PC-9 (cell line): ENCODE measurements at regions not wholly inside any gene's neighbourhood (a gene's known extent, or its start where the extent isn't known, plus 50 kb on each side); places are given as distances from the start of the nearest gene placed in this dataset.

Source experiments
- BruUV-seq: library from RNA; stranded (reverse); fragments of 400-500 nt; replicated peaks from 2 replicates; lab custom pipeline; 2021; lab: Mats Ljungman, UMichigan
- CTCF ChIA-PET: fragments of 300-600 bp; sonication (Branson Sonifier 250); formaldehyde crosslinking; loops from one replicate; lab custom pipeline; 2022; ENCODE audit warnings: antibody characterized with exemption; lab: Charles Lee
- POLR2A ChIA-PET: fragments of 300-600 bp; sonication (Branson Sonifier 250); formaldehyde crosslinking; loops from one replicate; lab custom pipeline; 2022; ENCODE audit warnings: antibody characterized with exemption; ENCODE audit not compliant: unreplicated experiment; lab: Charles Lee
- DNase-seq, 2 experiments: peaks; one replicate each; pipeline versions ENCODE4 v3.0.0 to v3.0.0-alpha.2; 2015 to 2022; ENCODE audit warnings: mixed read lengths in 1 of 2
- H2AFZ ChIP-seq: fragments of 200-600 bp; sonication (generic); 2 replicates; pipeline ENCODE4 v1.8.1; 2017; ENCODE audit warnings: antibody characterized with exemption
- H3F3A ChIP-seq: fragments of 200-600 bp; sonication (generic); 2 replicates; pipeline ENCODE4 v1.8.1; 2017; ENCODE audit warnings: antibody characterized with exemption, mild to moderate bottlenecking, low read depth; ENCODE audit not compliant: insufficient read depth
- H3K27ac ChIP-seq: fragments of 200-600 bp; sonication (generic); 2 replicates; pipeline ENCODE4 v1.6.1; 2016; ENCODE audit warnings: mixed run types
- H3K27me3 ChIP-seq: fragments of 200-600 bp; sonication (generic); 2 replicates; pipeline ENCODE4 v1.6.1; 2016; ENCODE audit warnings: low read depth, mixed run types; ENCODE audit not compliant: insufficient read depth
- H3K36me3 ChIP-seq: fragments of 200-600 bp; sonication (generic); 2 replicates; pipeline ENCODE4 v1.6.1; 2016; ENCODE audit warnings: low read depth, mixed run types
- H3K4me1 ChIP-seq: fragments of 200-600 bp; sonication (generic); replicated peaks from 2 replicates; pipeline ENCODE4 v1.6.1; 2016; ENCODE audit warnings: mixed run types; ENCODE audit not compliant: insufficient read depth
- H3K4me2 ChIP-seq: fragments of 200-600 bp; sonication (generic); 2 replicates; pipeline ENCODE4 v1.6.1; 2017; ENCODE audit warnings: mixed run types
- H3K4me3 ChIP-seq: fragments of 200-600 bp; sonication (generic); 2 replicates; pipeline ENCODE4 v1.6.1; 2016; ENCODE audit warnings: mixed run types
- H3K79me2 ChIP-seq: fragments of 200-600 bp; sonication (generic); 2 replicates; pipeline ENCODE4 v1.6.1; 2017; ENCODE audit warnings: low read depth, mixed run types
- H3K9me2 ChIP-seq: fragments of 200-600 bp; sonication (generic); 2 replicates; pipeline ENCODE4 v1.8.1; 2017; ENCODE audit warnings: mild to moderate bottlenecking; ENCODE audit not compliant: insufficient read depth
- H3K9me3 ChIP-seq: fragments of 200-600 bp; sonication (generic); 2 replicates; pipeline ENCODE4 v1.8.1; 2016; ENCODE audit warnings: low read depth; ENCODE audit not compliant: insufficient read depth
- H4K20me1 ChIP-seq: fragments of 200-600 bp; sonication (generic); 2 replicates; pipeline ENCODE4 v1.8.1; 2017; ENCODE audit not compliant: insufficient read depth
- CTCF ChIP-seq: fragments of 200-600 bp; sonication (generic); conservative IDR thresholded peaks from 2 replicates; pipeline ENCODE4 v1.6.1; 2017; ENCODE audit warnings: mixed run types, antibody characterized with exemption, mild to moderate bottlenecking, moderate library complexity
- EZH2 ChIP-seq: fragments of 200-600 bp; sonication (generic); IDR thresholded peaks from 2 replicates; pipeline ENCODE4 v1.8.0; 2017; ENCODE audit warnings: antibody characterized with exemption, low read depth
- intact Hi-C: fragments of 100-400 bp; cut with micrococcal nuclease; formaldehyde crosslinking; loops from one replicate; pipeline ENCODE4 v1.10.0; 2022; ENCODE audit not compliant: unreplicated experiment

GRCh38 chr4:123904882-123905281 lies 508.3 kb downstream of the SPRY1 start:
- POLR2A ChIA-PET: no interaction called here
- Histone ChIP-seq H3K27ac (no peak overlapping the region), H3K4me2 (no peak overlapping the region), H3K36me3 (no peaks in the 10 kb centered on the region), H3K9me2 (peaks cover 3% of the 10 kb centered on the region; the same call in 1 of the 2 replicates), H3K9me3 (no peaks in the 10 kb centered on the region), H3K4me3 (no peak overlapping the region), H3K4me1 (no peaks in the 10 kb centered on the region), H4K20me1 (no peaks in the 10 kb centered on the region), H2AFZ (no peak overlapping the region), H3F3A (no peaks in the 10 kb centered on the region), H3K27me3 (no peaks in the 10 kb centered on the region), H3K79me2 (no peaks in the 10 kb centered on the region)
- intact Hi-C loops: no loop called here
- TF ChIP-seq CTCF: no peak
- TF ChIP-seq EZH2: no peak
- CTCF ChIA-PET: no interaction called here
- no TSS peak for BruUV-seq
- no peak for DNase-seq

- H3K27ac ChIP-seq: no peak overlapping the region
- 0 out of 2 replicates have a peak, but pooled peaks cover 2% of the 10 kb centered on the region for H3K9me2 ChIP-seq
- H2AFZ ChIP-seq: peak overlapping the region; percentile 41; the same call in 1 of the 2 replicates
- H3F3A ChIP-seq: no peaks in the 10 kb centered on the region
- H3K4me3 ChIP-seq: no peak overlapping the region
- H3K9me3 ChIP-seq: no peaks in the 10 kb centered on the region
- DNase-seq: no peak
- intact Hi-C loops: no loop called here
- no peaks in the 10 kb centered on the region for H3K36me3 ChIP-seq
- no peak for TF ChIP-seq CTCF
- TF ChIP-seq EZH2: no peak
- no peaks in the 10 kb centered on the region for H3K79me2 ChIP-seq
- no peaks in the 10 kb centered on the region for H3K27me3 ChIP-seq
- no peaks in the 10 kb centered on the region for H3K4me1 ChIP-seq
- H3K4me2 ChIP-seq: no peak overlapping the region
- CTCF ChIA-PET: no interaction called here
- POLR2A ChIA-PET: no interaction called here
- H4K20me1 ChIP-seq: no peaks in the 10 kb centered on the region
- BruUV-seq: no TSS peak
These were observed 517.0 kb downstream of the SPRY1 start for GRCh38 chr4:123913598-123913997.

- ChIA-PET CTCF (no interaction called here), POLR2A (interaction anchor here (0.6 kb wide), 1 partner anchor 562 kb away, joined by 4 read pairs; no protein-coding TSS in a partner anchor)
- no peaks in the 10 kb centered on the region for H3F3A ChIP-seq
- no peaks in the 10 kb centered on the region for H3K27me3 ChIP-seq
- TF ChIP-seq CTCF (no peak), EZH2 (no peak)
- intact Hi-C loops: no loop called here
- H3K4me3 ChIP-seq: no peak overlapping the region
- no peak overlapping the region for H3K4me2 ChIP-seq
- H2AFZ ChIP-seq: no peak overlapping the region
- H3K9me3 ChIP-seq: no peaks in the 10 kb centered on the region
- H3K9me2 ChIP-seq: 0 out of 2 replicates have a peak, but pooled peaks cover 2% of the 10 kb centered on the region
- no peak for DNase-seq
- BruUV-seq: no TSS peak
- no peaks in the 10 kb centered on the region for H4K20me1 ChIP-seq
- H3K79me2 ChIP-seq: no peaks in the 10 kb centered on the region
- H3K27ac ChIP-seq: no peak overlapping the region
- no peaks in the 10 kb centered on the region for H3K36me3 ChIP-seq
- no peaks in the 10 kb centered on the region for H3K4me1 ChIP-seq
These were observed 520.2 kb downstream of the SPRY1 start for GRCh38 chr4:123916821-123917220.
